MM.1S (cell line): ENCODE measurements at regions not wholly inside any gene's neighbourhood (a gene's known extent, or its start where the extent isn't known, plus 50 kb on each side); places are given as distances from the start of the nearest gene placed in this dataset.

Source experiments
- DNase-seq: peaks from one replicate; pipeline ENCODE4 v3.0.0-alpha.2; 2015
- H2AFZ ChIP-seq: fragments of 300-600 bp; sonication (generic); 2 replicates; pipeline ENCODE4 v1.6.0; 2016; ENCODE audit warnings: antibody characterized with exemption, low read length
- H3F3A ChIP-seq: fragments of 300-600 bp; sonication (generic); 2 replicates; pipeline ENCODE4 v1.6.1; 2016; ENCODE audit warnings: mild to moderate bottlenecking, antibody characterized with exemption, low read length, moderate library complexity, mixed read lengths; ENCODE audit not compliant: insufficient read depth
- H3K27ac ChIP-seq: fragments of 300-600 bp; sonication (generic); 2 replicates; pipeline ENCODE4 v1.5.1; 2016; ENCODE audit warnings: mild to moderate bottlenecking, low read length
- H3K27me3 ChIP-seq: fragments of 300-600 bp; sonication (generic); replicated peaks from 2 replicates; pipeline ENCODE4 v1.6.0; 2016; ENCODE audit warnings: low read length; ENCODE audit not compliant: insufficient read depth
- H3K36me3 ChIP-seq: fragments of 300-600 bp; sonication (generic); replicated peaks from 2 replicates; pipeline ENCODE4 v1.6.1; 2016; ENCODE audit warnings: mild to moderate bottlenecking, low read length, mixed read lengths; ENCODE audit not compliant: insufficient read depth
- H3K4me1 ChIP-seq: fragments of 300-600 bp; sonication (generic); 2 replicates; pipeline ENCODE4 v1.6.1; 2016; ENCODE audit warnings: low read length, mixed read lengths
- H3K4me2 ChIP-seq: fragments of 300-600 bp; sonication (generic); 2 replicates; pipeline ENCODE4 v1.6.0; 2016; ENCODE audit warnings: low read depth, low read length
- H3K4me3 ChIP-seq: fragments of 300-600 bp; sonication (generic); 2 replicates; pipeline ENCODE4 v1.5.1; 2016; ENCODE audit warnings: low read length, mixed read lengths
- H3K79me2 ChIP-seq: fragments of 300-600 bp; sonication (generic); 2 replicates; pipeline ENCODE4 v1.6.1; 2016; ENCODE audit warnings: mixed run types, low read length, mixed read lengths
- H3K9ac ChIP-seq: fragments of 300-600 bp; sonication (generic); 2 replicates; pipeline ENCODE4 v1.6.1; 2016; ENCODE audit warnings: low read length, mixed read lengths
- H3K9me2 ChIP-seq: fragments of 300-600 bp; sonication (generic); replicated peaks from 2 replicates; pipeline ENCODE4 v1.6.1; 2016; ENCODE audit warnings: mild to moderate bottlenecking, low read length, mixed read lengths; ENCODE audit not compliant: insufficient read depth
- H3K9me3 ChIP-seq: fragments of 300-600 bp; sonication (generic); replicated peaks from 2 replicates; pipeline ENCODE4 v1.6.1; 2016; ENCODE audit warnings: mild to moderate bottlenecking, low read length, mixed read lengths; ENCODE audit not compliant: insufficient read depth
- H4K20me1 ChIP-seq: fragments of 300-600 bp; sonication (generic); 2 replicates; pipeline ENCODE4 v1.6.1; 2016; ENCODE audit warnings: mild to moderate bottlenecking, low read length, moderate library complexity, mixed read lengths; ENCODE audit not compliant: insufficient read depth
- EZH2 ChIP-seq: fragments of 300-600 bp; sonication (generic); optimal IDR thresholded peaks from 2 replicates; pipeline ENCODE3; 2017; ENCODE audit warnings: low read depth, mild to moderate bottlenecking, antibody characterized with exemption, low read length, mixed read lengths
- EZH2phosphoT487 ChIP-seq: fragments of 300-600 bp; sonication (generic); IDR thresholded peaks from 2 replicates; pipeline ENCODE4 v1.6.1; 2018; ENCODE audit warnings: antibody characterized with exemption, low read length
- TF ChIP-seq, protein P1 (sequence below): fragments of 300-600 bp; sonication (generic); IDR thresholded peaks from 2 replicates; pipeline ENCODE4 v1.5.1; 2016; ENCODE audit warnings: antibody characterized with exemption, low read length, mixed read lengths

DNA sequence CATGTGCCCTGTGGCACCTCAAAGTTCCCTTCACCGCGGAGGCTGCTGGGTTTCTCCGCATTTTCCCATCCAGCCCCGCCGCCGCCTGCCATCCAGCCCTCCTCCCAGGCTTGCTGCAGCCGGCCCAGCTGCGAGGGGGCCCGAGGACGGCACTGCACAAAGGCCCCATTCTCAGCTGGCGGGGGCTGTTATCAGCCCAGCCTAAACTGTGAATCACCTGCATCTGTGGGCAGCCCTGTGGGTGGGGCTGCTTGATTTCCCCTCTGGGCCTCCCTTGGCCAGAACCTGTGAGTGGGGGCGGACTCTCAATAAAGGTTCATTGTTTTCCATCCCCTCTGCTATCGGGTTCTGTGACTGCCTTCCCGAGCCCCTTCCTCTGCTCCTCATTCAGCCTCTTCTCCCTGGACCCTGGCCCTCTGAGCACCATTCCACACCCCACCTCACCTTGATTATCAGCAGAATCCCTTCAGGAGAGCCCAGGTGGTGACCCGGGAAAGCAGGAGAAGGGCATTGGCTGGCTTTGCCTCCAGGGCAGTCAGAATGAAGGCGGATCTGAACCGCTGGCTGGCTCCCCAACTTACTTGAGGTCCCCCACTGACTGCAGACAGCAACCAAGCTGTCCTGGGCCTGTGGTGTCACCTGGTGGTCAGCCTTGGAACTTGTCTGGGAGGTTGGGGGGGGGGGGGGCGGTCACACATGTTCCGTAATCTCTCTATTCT, 204.5 kb downstream of the ZFP36L2 start:
- no peak for DNase-seq
- Histone ChIP-seq H3K4me1 (no peaks in the 10 kb centered on the region), H3K9ac (no peak overlapping the region), H3K4me3 (no peak overlapping the region), H3K27me3 (no peaks in the 10 kb centered on the region), H3K9me2 (no peaks in the 10 kb centered on the region), H3K79me2 (no peaks in the 10 kb centered on the region), H3K9me3 (no peaks in the 10 kb centered on the region), H3K27ac (no peak overlapping the region), H4K20me1 (no peaks in the 10 kb centered on the region), H2AFZ (no peak overlapping the region), H3F3A (no peaks in the 10 kb centered on the region), H3K4me2 (no peak overlapping the region), H3K36me3 (no peaks in the 10 kb centered on the region)
- TF ChIP-seq EZH2 (no peak), EZH2phosphoT487 (no peak)
- TF ChIP-seq, protein P1, sequence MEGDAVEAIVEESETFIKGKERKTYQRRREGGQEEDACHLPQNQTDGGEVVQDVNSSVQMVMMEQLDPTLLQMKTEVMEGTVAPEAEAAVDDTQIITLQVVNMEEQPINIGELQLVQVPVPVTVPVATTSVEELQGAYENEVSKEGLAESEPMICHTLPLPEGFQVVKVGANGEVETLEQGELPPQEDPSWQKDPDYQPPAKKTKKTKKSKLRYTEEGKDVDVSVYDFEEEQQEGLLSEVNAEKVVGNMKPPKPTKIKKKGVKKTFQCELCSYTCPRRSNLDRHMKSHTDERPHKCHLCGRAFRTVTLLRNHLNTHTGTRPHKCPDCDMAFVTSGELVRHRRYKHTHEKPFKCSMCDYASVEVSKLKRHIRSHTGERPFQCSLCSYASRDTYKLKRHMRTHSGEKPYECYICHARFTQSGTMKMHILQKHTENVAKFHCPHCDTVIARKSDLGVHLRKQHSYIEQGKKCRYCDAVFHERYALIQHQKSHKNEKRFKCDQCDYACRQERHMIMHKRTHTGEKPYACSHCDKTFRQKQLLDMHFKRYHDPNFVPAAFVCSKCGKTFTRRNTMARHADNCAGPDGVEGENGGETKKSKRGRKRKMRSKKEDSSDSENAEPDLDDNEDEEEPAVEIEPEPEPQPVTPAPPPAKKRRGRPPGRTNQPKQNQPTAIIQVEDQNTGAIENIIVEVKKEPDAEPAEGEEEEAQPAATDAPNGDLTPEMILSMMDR, result peak; percentile 23

DNA sequence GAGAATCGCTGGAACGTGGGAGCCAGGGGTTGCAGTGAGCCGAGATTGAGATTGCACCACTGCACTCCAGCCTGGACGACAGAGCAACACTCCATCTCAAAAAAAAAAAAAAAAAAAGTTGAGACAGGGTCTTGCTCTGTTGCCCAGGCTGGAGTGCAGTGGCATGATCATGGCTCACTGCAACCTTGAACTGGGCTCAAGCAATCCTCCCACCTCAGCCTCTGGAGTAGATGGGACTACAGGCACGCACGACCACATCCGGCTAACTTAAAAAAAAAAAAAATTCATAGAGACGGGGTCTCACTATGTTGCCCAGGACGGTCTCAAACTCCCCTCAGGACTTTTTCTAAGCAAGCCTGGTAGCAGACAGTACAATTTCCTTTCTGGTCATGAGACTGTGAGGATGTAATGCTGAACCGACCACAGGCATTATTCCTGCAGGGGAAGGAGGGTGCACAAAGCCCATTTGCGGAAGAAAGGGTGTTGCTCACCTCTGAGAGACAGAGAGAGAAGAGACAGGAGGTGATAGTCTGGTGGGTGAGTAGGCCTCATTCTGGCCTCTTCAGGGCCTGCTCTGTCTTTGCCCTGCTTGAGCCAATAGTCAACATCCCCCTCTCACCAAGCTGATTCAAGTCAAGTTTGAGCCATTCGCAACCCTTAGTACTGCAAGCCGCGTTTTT, 205.3 kb downstream of the ZFP36L2 start:
- H3K9ac ChIP-seq, result no peak overlapping the region
- no peak for DNase-seq
- no peaks in the 10 kb centered on the region for H3K9me2 ChIP-seq
- no peaks in the 10 kb centered on the region for H3F3A ChIP-seq
- H2AFZ ChIP-seq, result no peak overlapping the region
- no peaks in the 10 kb centered on the region for H3K36me3 ChIP-seq
- no peaks in the 10 kb centered on the region for H3K27me3 ChIP-seq
- H4K20me1 ChIP-seq, result no peaks in the 10 kb centered on the region
- H3K4me2 ChIP-seq, result no peak overlapping the region
- H3K79me2 ChIP-seq, result no peaks in the 10 kb centered on the region
- no peaks in the 10 kb centered on the region for H3K4me1 ChIP-seq
- H3K4me3 ChIP-seq, result no peak overlapping the region
- no peaks in the 10 kb centered on the region for H3K9me3 ChIP-seq
- H3K27ac ChIP-seq, result no peak overlapping the region
- TF ChIP-seq EZH2 (no peak), EZH2phosphoT487 (no peak)
- TF ChIP-seq, protein P1, result no peak

DNA sequence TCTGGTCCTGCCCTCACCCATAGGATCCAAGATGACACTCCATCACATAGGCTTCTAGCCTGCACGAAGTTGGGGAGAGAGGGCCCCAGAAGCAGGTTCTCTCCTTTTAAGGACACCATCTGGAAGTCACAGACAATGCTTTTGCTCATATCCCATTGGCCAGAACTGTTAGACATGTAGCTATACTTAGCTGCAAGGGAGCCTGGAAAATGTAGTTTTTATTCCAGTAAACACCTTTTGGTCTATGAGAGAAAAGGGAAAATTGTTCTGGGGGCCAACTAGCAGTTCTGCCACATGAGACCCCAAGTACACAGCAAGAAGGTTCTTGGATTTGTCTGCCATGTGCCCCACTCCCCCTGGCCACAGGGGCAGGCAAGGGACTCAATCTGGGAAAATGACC, 206.1 kb downstream of the ZFP36L2 start:
- Histone ChIP-seq H3K4me3 (no peak overlapping the region), H3K4me1 (no peaks in the 10 kb centered on the region), H4K20me1 (no peaks in the 10 kb centered on the region), H3K79me2 (no peaks in the 10 kb centered on the region), H2AFZ (no peak overlapping the region), H3F3A (no peaks in the 10 kb centered on the region), H3K9ac (no peak overlapping the region), H3K27me3 (no peaks in the 10 kb centered on the region), H3K9me2 (no peaks in the 10 kb centered on the region), H3K9me3 (no peaks in the 10 kb centered on the region), H3K4me2 (no peak overlapping the region), H3K27ac (no peak overlapping the region), H3K36me3 (no peaks in the 10 kb centered on the region)
- TF ChIP-seq EZH2phosphoT487 (no peak), EZH2 (no peak)
- TF ChIP-seq, protein P1, result no peak
- DNase-seq, result no peak
